ENCODE measurements at regions not wholly inside any gene's neighbourhood (a gene's known extent, or its start where the extent isn't known, plus 50 kb on each side); places are given as distances from the start of the nearest gene placed in this dataset.

DNA sequence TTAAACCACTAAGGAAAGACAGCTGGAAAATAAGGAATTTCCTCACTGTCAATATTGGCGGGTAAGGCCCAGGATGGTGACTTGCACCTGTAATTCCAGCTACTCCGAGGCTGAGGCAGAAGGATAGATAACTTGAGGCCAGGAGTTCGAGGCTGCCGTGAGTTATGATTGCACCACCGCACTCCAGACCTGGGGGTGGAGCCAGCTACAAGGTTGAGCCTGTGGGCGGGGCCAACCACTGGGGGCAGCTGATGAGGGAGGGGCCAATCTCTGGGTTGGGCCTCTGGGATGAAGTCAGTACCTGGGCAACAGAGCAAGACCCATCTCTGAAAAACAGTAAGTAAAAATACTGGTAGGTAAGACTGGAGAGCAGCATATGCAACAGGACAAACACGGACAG lies 80.1 kb upstream of the ADO start:
- TF ChIP-seq POLR2A (IDR thresholded peaks at IDR 0.05; ENCODE audit: low read depth, low read length) = no peak
- TF ChIP-seq POLR2AphosphoS5 (IDR thresholded peaks at IDR 0.05; ENCODE audit: low read depth, low read length) = no peak
